ENCODE measurements at regions not wholly inside any gene's neighbourhood (a gene's known extent, or its start where the extent isn't known, plus 50 kb on each side); places are given as distances from the start of the nearest gene placed in this dataset.

GRCh38 chr4:62156205-62156604 lies 956.1 kb downstream of the ADGRL3 start:
- no peak for TF ChIP-seq SMC3 (IDR thresholded peaks at IDR 0.05; ENCODE audit: low read depth, low read length)
- no peak for TF ChIP-seq TAF1 (IDR thresholded peaks at IDR 0.05; ENCODE audit: borderline replicate concordance, low read depth, low read length)
- no peak for TF ChIP-seq EP300 (IDR thresholded peaks at IDR 0.05; ENCODE audit: borderline replicate concordance in 1 of 2, low read depth in 1 of 2, low read length in 1 of 2)
- TF ChIP-seq MAX (IDR thresholded peaks at IDR 0.05; ENCODE audit: low read depth) = no peak
- no peak for TF ChIP-seq CTCF (IDR thresholded peaks at IDR 0.05)
- TF ChIP-seq RAD21 (IDR thresholded peaks at IDR 0.05; ENCODE audit: low read length) = no peak
- no peak for TF ChIP-seq POLR2AphosphoS5 (IDR thresholded peaks at IDR 0.05; ENCODE audit: low read depth, low read length)
- TF ChIP-seq RXRA (IDR thresholded peaks at IDR 0.05; ENCODE audit: borderline replicate concordance, low read depth) = no peak
- no peak for TF ChIP-seq RFX5 (IDR thresholded peaks at IDR 0.05; ENCODE audit: low read length)
- no peak for TF ChIP-seq USF1 (IDR thresholded peaks at IDR 0.05; ENCODE audit: borderline replicate concordance, low read depth)
